ENCODE measurements at regions not wholly inside any gene's neighbourhood (a gene's known extent, or its start where the extent isn't known, plus 50 kb on each side); places are given as distances from the start of the nearest gene placed in this dataset.

DNA sequence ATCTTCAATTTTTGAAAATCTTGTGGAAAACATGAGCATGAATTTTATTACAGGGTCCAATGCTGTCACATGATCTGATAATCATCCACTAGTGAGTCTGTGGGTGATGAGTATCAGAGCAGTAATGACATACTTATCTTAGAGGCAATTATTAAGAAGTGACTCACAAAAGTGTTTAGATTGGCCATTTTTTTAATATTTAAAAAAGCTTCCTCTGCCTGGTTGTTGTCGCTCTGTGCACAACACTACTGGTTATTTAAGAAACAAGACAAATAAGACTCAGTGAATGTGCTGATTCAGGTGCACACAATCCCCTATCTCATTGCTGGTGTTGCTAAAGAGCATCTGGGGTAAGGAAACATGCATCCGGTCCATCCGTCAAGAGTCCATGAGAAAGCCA is 665.8 kb upstream of the ZEB2 start:
- Histone ChIP-seq H3K4me1 (no peaks in the 10 kb centered on the region), H3K27me3 (no peaks in the 10 kb centered on the region), H3K4me3 (no peak overlapping the region), H3K36me3 (ENCODE audit: low read depth, missing control alignments) (no peaks in the 10 kb centered on the region), H3K27ac (no peak overlapping the region), H3K9me3 (no peaks in the 10 kb centered on the region)
- DNase-seq = no peak
- TF ChIP-seq, protein P1, sequence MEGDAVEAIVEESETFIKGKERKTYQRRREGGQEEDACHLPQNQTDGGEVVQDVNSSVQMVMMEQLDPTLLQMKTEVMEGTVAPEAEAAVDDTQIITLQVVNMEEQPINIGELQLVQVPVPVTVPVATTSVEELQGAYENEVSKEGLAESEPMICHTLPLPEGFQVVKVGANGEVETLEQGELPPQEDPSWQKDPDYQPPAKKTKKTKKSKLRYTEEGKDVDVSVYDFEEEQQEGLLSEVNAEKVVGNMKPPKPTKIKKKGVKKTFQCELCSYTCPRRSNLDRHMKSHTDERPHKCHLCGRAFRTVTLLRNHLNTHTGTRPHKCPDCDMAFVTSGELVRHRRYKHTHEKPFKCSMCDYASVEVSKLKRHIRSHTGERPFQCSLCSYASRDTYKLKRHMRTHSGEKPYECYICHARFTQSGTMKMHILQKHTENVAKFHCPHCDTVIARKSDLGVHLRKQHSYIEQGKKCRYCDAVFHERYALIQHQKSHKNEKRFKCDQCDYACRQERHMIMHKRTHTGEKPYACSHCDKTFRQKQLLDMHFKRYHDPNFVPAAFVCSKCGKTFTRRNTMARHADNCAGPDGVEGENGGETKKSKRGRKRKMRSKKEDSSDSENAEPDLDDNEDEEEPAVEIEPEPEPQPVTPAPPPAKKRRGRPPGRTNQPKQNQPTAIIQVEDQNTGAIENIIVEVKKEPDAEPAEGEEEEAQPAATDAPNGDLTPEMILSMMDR (IDR thresholded peaks at IDR 0.05) = no peak
- no peak for TF ChIP-seq POLR2A (IDR thresholded peaks at IDR 0.05)
- 96 to 100% methylated on average over 3 of the region's 3 CpGs for WGBS, 2 donors
- intact Hi-C loops (cut with DNase I; ENCODE audit: low total_unique reads) = no loop called here

DNA sequence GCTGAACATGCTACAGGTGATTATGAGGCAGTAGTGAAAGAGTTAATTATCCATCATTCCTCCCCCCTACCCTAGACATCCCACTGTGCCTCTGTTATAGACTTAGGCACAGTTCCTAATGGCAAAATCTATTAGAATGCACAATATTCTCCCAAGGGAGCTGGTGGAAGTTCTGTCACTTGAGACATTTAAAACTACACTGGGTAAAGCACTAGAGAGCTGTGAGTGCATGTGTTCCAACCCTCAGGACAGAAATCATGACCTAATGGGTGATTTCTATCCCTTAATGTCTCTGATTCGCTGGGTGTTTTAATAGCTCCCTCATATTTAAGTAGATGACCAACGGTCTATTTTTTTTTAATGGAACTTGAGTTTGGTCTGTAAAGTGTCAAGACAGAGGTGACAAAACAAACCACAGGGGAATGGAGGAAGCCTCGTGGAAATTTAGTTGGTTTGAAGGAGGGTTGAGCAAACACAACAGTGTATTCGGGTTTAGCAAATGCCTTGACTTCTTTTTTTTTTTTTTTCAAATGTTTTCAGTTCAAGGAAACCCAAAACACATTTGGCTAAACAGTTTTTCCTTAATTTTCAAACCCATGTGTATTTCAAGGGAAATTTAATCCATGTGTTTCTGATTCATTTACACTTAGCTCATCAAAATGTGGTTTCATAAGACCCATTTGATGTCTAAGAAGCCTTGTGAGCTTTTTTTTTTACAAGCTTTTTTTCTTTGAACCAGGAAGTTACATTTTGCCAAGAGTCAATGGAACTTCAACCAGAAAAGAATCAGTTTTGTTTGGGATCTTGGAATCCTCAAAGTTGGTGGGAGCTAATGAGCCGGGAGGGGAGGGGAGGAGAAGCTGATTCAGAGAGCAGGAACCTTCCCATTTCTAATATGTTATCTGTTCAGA is 665.1 kb upstream of the ZEB2 start:
- Histone ChIP-seq H3K27me3 (no peaks in the 10 kb centered on the region), H3K9me3 (no peaks in the 10 kb centered on the region), H3K36me3 (ENCODE audit: low read depth, missing control alignments) (no peaks in the 10 kb centered on the region), H3K27ac (no peak overlapping the region), H3K4me3 (no peak overlapping the region), H3K4me1 (no peaks in the 10 kb centered on the region)
- intact Hi-C loops (cut with DNase I; ENCODE audit: low total_unique reads) = no loop called here
- DNase-seq = no peak
- TF ChIP-seq, protein P1 (IDR thresholded peaks at IDR 0.05) = no peak
- TF ChIP-seq POLR2A (IDR thresholded peaks at IDR 0.05) = no peak
- 70 to 73% methylated on average over 5 of the region's 5 CpGs for WGBS, 2 donors

DNA sequence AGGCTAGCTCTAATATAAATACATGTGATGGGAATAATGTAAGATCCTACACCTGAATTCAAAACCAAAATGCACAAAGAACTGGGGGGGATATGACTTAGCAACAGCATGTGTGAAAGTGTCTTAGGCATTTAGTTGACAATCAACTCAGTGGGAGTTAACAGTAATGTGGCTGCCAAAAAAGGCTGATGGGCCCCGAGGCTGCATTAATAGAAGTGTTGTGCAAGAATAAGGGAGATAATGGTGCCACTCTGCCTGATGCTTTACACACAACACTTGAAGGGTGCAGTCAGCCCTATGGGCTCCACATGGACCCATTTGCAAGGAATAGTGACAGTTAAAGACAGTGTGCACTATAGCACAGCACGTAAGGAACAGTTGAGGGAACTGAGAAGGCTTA is 649.4 kb upstream of the ZEB2 start:
- Histone ChIP-seq H3K27me3 (no peaks in the 10 kb centered on the region), H3K9me3 (no peaks in the 10 kb centered on the region), H3K36me3 (ENCODE audit: low read depth, missing control alignments) (no peaks in the 10 kb centered on the region), H3K4me1 (no peaks in the 10 kb centered on the region), H3K4me3 (no peak overlapping the region), H3K27ac (no peak overlapping the region)
- DNase-seq = no peak
- no peak for TF ChIP-seq POLR2A (IDR thresholded peaks at IDR 0.05)
- TF ChIP-seq, protein P1 (IDR thresholded peaks at IDR 0.05) = no peak
- 92% methylated on average over 2 of the region's 2 CpGs for WGBS, 2 donors
- intact Hi-C loops (cut with DNase I; ENCODE audit: low total_unique reads) = no loop called here

DNA sequence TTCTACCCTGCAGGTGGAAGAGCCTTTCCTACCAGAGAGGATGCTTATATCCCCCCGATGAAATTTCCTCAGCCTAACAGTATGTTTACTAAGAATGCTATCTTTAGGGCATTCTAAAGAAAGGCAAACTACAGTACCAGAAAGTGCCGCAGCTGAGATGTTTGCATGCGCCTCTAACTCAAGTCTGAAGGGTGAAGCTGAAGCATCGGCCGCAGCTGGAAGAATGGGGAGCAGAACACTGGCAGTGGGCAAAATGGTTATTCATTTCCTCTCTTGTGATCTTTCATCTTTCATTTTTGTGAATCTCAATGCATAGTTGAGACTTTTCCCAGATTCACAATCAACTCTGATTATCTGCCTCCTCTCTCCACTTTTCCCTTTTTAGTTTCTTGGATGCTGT is 648.2 kb upstream of the ZEB2 start:
- Histone ChIP-seq H3K9me3 (no peaks in the 10 kb centered on the region), H3K27ac (peak overlapping the region in 1 of 2 donors; percentile 16), H3K4me1 (no peaks in the 10 kb centered on the region), H3K27me3 (no peaks in the 10 kb centered on the region), H3K4me3 (no peak overlapping the region), H3K36me3 (ENCODE audit: low read depth, missing control alignments) (no peaks in the 10 kb centered on the region)
- 55 to 60% methylated on average over 5 of the region's 5 CpGs for WGBS, 2 donors
- no peak for DNase-seq
- TF ChIP-seq, protein P1 (IDR thresholded peaks at IDR 0.05) = no peak
- TF ChIP-seq POLR2A (IDR thresholded peaks at IDR 0.05) = no peak
- intact Hi-C loops (cut with DNase I; ENCODE audit: low total_unique reads) = no loop called here

Measured in testis (tissue), 2 donors.